Right kidney (tissue), 1 donor: ENCODE measurements at regions not wholly inside any gene's neighbourhood (a gene's known extent, or its start where the extent isn't known, plus 50 kb on each side); places are given as distances from the start of the nearest gene placed in this dataset.

Experiments used
- DNase-seq: peaks from one replicate; pipeline ENCODE4 v3.0.0-alpha.2; 2016

- no peak for DNase-seq
Measured at GRCh38 chr14:81669308-81669707, 135.7 kb upstream of the SEL1L start.

DNA sequence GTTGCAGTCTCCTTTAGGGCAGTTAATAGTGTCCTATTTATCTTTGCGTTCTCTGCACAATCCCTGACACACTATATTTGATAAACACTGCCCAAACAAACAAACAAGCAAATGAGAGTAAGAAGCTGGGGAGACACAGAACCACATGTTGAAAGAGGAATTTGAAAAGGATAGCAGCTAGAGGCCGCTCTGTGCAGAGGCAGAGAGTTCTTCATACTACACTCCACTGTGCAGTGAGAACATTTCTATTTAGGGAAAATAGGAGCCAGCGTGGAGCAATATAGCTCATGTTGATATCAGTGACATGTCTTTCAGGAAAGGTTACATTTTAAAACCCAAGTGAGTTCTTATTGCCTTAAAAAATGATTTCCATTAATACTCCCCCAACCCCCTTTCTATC lies 140.3 kb upstream of the SEL1L start:
- no peak for DNase-seq

- DNase-seq: no peak
Measured at GRCh38 chr14:81676395-81676794, 142.7 kb upstream of the SEL1L start.

- DNase-seq: no peak
Measured at GRCh38 chr14:81676879-81677278, 143.2 kb upstream of the SEL1L start.

DNA sequence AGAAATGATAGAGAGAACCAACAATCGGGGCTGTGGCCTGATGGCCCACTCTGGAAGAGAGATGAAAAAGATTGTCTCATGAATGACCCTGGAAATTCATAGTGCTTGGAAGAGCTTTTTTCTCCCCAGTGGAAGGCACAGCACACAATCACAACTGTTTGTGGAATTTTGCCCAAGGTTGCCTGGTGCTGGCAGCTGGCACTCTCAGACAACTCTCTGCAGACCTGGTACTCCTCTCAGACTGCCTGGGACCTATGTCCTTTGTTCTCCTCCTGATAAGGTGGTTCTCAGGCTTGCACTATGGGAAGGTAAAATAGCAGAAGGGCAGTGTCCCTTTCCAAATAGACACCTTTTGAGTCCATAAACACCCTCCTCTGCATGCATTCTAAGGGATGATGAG lies 144.1 kb upstream of the SEL1L start:
- DNase-seq: no peak

- no peak for DNase-seq
Measured at GRCh38 chr14:81679226-81679625, 145.6 kb upstream of the SEL1L start.

DNA sequence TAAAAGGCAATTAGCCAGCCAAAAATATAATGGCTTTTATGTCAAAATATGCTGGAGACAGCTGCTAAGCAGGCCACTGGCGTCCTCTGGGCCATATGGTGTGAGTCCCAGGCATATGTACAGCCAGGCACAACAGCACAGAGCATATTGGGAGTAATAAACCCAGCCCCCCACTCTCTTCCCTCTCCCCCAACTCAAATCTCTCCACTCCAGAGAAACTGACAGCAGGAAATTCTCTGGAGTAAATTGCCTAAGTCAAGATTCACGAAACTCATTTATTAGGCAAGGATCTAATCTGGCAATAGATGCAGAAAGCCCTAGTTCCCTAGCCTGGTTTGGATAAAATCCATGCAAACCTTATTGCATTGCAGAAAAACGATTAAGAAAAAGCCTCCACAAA lies 147.9 kb upstream of the SEL1L start:
- DNase-seq: no peak

GRCh38 chr14:81682134-81682533 lies 148.5 kb upstream of the SEL1L start:
- DNase-seq: no peak

GRCh38 chr14:81682701-81683100 lies 149.0 kb upstream of the SEL1L start:
- no peak for DNase-seq

GRCh38 chr14:81684696-81685095 lies 151.0 kb upstream of the SEL1L start:
- DNase-seq: no peak

- DNase-seq: no peak
Measured at GRCh38 chr14:81686512-81686911, 152.9 kb upstream of the SEL1L start.

- no peak for DNase-seq
Measured at GRCh38 chr14:81691931-81692330, 158.3 kb upstream of the SEL1L start.

DNA sequence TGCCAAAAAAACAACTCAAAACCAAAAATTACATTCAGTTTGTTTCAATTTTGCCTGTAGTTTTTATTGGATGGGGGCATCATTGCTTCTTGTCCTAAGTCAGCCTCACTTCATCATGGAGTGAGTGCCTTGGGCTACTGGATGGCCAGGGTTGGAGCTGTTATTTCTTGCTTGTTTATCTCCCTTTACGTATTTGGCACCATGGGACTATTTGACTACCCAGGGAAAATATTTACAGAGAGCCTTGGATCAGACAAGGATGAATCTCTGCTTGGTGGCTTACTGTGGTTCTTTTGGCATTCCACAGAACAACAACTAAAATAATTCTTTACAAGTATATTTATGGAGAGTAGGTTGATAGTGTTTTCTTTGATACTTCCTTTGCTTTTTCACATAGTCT lies 160.8 kb upstream of the SEL1L start:
- no peak for DNase-seq

DNA sequence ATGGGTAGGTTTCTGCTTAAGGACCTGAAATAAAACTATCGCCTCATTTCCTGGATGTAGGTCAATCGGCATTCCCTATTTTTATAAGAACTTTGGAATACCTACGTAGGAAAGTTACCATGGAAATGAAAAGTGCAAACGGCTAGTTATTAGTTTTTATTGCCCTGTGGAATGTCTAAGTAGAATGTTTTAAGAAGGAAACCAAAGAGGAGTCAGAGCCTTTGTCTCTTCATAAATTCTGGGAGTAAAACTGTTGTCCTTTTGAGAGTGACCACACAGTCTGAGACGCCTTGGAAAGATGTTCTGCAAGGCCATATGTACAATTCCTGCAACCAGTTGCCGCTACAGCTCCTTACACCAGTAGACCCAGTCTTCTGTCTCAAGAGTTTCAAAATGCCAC lies 176.0 kb upstream of the SEL1L start:
- DNase-seq: no peak

GRCh38 chr14:81710232-81710845 lies 176.7 kb upstream of the SEL1L start:
- DNase-seq: no peak

DNA sequence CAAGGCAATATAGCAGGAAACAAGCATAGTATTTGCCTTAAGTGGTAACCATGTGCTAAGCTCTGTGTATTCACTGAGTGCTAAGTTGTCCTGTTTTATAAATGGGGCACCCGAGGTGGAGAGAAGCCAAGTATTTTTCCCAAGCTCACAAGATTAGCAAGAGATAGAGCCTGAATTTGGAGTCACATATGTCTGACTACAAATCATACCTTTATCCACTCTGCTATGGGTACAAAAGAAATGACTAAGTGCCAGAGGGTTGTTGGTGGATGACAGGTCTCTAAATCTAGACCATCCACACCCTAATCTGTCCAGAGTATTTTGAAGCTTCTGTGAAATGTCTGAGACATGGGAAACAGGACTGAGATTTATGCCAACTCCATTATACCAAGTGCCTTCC lies 182.1 kb upstream of the SEL1L start:
- no peak for DNase-seq

DNA sequence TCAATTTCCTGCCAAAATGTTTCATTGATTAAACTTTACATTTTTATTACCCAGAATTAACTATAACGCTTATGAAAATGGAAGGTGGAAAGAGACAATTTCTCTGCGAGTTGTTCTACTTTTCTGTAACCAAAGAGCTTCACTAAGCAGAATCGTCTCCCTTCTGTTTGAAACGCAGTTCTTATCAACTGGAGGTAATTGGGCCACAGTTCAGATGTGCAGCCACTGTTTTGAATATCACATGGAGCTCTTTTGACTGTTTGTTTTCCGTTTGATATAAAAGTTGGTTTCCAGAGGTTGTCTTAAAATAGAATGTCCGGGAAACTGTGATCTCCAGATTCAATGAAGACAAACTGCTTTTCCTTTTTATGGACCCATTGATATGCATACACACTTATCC lies 183.3 kb upstream of the SEL1L start:
- DNase-seq: no peak

DNA sequence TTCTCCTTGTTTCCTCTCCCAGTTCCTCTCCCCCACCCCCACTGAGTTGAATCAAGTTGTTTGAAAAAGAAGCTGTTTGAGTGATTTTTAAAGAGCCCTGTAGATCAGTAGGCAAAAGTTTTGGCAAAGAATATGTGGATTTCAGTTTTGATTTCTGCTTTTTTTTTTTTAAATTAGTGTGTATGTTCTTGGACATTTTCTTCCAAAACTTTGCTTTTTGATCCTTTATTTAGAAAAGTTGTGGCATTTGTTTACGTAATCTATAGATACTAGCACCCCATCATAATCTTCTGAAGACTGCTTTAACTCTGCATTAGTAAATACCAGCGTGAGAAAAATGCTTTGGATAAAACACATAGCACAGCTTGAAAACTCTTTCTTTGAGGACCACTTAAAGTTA lies 190.3 kb upstream of the SEL1L start:
- no peak for DNase-seq

- no peak for DNase-seq
Measured at GRCh38 chr14:81727218-81727617, 193.6 kb upstream of the SEL1L start.

DNA sequence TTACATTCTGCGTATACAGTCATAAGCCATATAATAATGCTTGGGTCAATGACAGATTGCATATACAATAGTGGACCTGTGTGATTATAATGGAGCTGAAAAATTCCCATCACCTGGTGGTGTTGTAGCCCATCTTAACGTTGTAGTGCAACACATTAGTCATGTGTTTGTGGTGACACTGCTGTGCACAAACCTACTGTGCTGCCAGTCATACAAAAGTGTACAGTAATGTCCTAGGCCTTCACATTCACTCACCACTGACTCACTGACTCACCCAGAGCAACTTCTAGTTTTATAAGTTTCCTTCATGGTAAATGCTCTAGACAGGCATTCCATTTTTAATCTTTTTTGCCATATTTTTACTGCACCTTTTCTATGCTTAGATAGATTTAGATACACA lies 194.8 kb upstream of the SEL1L start:
- no peak for DNase-seq

DNA sequence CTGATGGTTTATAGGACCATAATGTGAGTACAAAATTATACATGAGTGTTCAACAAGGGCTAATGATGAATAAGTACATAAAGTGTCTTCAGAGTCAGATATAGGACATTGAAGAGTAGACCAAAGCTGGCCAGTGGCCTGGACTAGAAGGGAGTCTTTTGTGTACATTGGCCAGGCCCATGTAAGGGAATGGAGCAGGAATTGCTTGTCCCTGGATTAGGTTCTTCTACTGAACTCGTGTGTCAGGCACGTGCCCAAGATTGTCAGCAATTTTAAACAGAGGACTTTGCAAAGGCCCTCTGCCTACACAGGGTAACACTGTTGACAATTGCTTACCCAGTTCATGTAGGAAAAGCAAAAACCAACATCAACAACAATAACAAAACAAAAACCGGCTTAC lies 196.0 kb upstream of the SEL1L start:
- no peak for DNase-seq

DNA sequence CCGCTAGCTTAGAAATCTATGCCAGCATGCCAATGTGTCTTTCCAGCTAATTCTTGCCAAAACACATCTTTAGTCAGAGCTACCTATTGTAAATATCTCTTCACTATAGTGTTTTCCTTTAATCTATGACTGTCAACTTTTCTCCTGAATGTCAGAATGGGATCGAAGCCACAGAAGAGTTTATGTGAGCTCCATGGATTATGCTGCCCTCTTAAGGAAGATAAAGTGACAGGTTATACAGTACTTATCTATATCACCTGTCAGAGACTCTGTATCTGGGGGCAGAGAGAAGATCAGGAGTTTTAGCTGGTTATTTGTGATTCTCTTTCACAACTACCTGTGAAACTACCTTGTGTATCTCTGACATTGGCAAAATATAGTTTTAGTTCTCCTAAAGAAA lies 204.3 kb upstream of the SEL1L start:
- DNase-seq: no peak

DNA sequence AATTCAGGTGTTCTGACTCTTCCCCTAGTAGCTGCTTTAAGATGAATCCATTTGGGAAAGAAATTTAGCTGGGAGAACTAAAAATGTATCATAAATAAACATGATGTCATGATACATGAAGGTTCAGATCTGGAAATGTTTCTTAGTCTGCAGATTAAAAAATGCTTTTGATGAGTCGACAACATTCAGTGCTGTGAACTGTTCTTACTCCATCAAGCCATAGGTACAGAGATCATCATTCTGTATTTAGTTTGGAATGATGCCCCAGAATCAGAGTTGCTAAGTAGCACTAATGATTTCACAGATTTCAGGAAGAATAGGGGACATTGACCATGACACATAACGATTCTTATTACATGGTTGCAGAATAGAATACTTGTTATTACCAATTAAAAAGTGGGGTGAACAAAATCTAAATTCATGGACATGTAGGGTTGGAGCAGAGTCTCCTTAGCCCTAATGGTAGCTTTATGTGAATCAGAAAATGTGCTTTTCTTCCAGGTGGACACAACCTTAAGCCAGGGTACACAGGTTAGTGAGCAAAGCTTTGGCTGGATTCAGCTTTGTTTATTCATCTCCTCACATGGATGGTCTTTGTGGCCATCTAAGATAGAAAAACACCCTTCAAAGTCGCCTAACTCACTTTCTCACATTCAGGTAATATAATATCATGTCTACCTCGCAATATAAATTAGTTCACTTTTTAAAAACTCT lies 205.4 kb upstream of the SEL1L start:
- DNase-seq: no peak

DNA sequence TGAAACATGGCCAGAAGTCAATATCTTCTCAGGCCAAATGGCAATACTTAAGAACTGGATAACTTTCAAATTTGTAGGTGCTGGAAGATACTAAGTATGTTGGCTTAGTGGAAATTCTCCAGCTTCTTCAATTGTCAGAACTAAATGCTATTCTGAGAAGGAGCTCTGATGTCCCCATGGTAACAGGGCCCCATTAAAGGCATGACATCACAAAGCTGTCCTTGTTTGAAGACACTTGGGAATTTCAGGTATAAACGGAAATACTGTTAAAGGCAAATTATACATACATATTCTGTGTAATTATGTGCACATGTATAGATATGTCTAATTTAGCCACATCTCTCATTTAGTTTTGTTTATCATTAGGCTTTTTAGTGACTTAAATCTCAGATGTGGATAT lies 210.0 kb upstream of the SEL1L start:
- no peak for DNase-seq

DNA sequence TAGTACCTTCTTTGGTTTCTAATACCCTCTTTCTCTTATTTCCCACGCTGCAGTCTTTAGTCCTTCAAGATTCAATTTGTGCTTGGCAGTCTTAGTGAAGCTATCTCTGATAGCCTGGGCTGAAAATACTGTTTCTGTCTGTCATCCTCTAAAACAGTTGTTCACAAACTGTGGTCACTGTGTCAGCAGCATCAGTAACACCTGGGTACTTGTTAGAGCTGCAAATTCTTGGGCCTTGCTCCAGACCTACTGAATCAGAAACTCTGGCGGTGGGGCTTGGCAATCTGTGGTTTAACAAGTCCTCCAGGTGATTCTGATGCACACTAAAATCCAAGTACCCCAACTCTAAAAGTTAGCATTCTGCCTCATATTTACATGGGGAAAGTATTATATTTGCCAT lies 217.5 kb upstream of the SEL1L start:
- no peak for DNase-seq
